ENCODE measurements at regions not wholly inside any gene's neighbourhood (a gene's known extent, or its start where the extent isn't known, plus 50 kb on each side); places are given as distances from the start of the nearest gene placed in this dataset.

GRCh38 chr15:101123222-101123910 lies 128.5 kb downstream of the CHSY1 start:
- TF ChIP-seq CTCF (IDR thresholded peaks at IDR 0.05): no peak
- TF ChIP-seq POLR2A (IDR thresholded peaks at IDR 0.05): no peak

Data from adrenal gland (tissue), 5 donors.